ENCODE measurements at regions not wholly inside any gene's neighbourhood (a gene's known extent, or its start where the extent isn't known, plus 50 kb on each side); places are given as distances from the start of the nearest gene placed in this dataset.

- Mint-ChIP-seq H3K36me3 (ENCODE audit: low read depth) (no peaks in the 10 kb centered on the region), H3K27me3 (ENCODE audit: insufficient read depth) (no peaks in the 10 kb centered on the region)
Observed at GRCh38 chr3:144296808-144297207, 325.2 kb downstream of the DIPK2A start.

GRCh38 chr3:144301863-144302262, 330.2 kb downstream of the DIPK2A start:
- Mint-ChIP-seq H3K9me3 (peaks cover 59% of the 10 kb centered on the region), H3K4me1 (ENCODE audit: low read depth) (no peaks in the 10 kb centered on the region), H3K4me3 (no peak overlapping the region), H3K27me3 (ENCODE audit: insufficient read depth) (no peaks in the 10 kb centered on the region), H3K36me3 (ENCODE audit: low read depth) (no peaks in the 10 kb centered on the region; the same call in 1 of the 2 replicates), H3K27ac (no peak overlapping the region)
- no peak for DNase-seq
- TF ChIP-seq CTCF (IDR thresholded peaks at IDR 0.05) = no peak

More at GRCh38 chr3:144296808-144297207, 325.2 kb downstream of the DIPK2A start:
- peaks cover 44% of the 10 kb centered on the region for H3K9me3 Mint-ChIP-seq
- H3K4me1 Mint-ChIP-seq (ENCODE audit: low read depth) = no peaks in the 10 kb centered on the region
- TF ChIP-seq CTCF (IDR thresholded peaks at IDR 0.05) = no peak
- no peak overlapping the region for H3K27ac Mint-ChIP-seq
- DNase-seq = no peak
- no peak overlapping the region for H3K4me3 Mint-ChIP-seq

- DNase-seq = no peak
- Mint-ChIP-seq H3K9me3 (peaks cover 67% of the 10 kb centered on the region), H3K4me3 (no peak overlapping the region), H3K4me1 (ENCODE audit: low read depth) (no peaks in the 10 kb centered on the region), H3K27me3 (ENCODE audit: insufficient read depth) (no peaks in the 10 kb centered on the region; the same call in 1 of the 2 replicates), H3K27ac (no peak overlapping the region), H3K36me3 (ENCODE audit: low read depth) (peaks cover 8% of the 10 kb centered on the region)
- no peak for TF ChIP-seq CTCF (IDR thresholded peaks at IDR 0.05)
Observed at GRCh38 chr3:144307951-144308350, 336.3 kb downstream of the DIPK2A start.

- Mint-ChIP-seq H3K36me3 (ENCODE audit: low read depth) (peaks cover 8% of the 10 kb centered on the region), H3K9me3 (peaks cover 67% of the 10 kb centered on the region), H3K4me3 (no peak overlapping the region), H3K4me1 (ENCODE audit: low read depth) (no peaks in the 10 kb centered on the region), H3K27me3 (ENCODE audit: insufficient read depth) (no peaks in the 10 kb centered on the region; the same call in 1 of the 2 replicates), H3K27ac (no peak overlapping the region)
- DNase-seq = no peak
- no peak for TF ChIP-seq CTCF (IDR thresholded peaks at IDR 0.05)
Observed at GRCh38 chr3:144308396-144308795, 336.8 kb downstream of the DIPK2A start.

- Mint-ChIP-seq H3K36me3 (ENCODE audit: low read depth) (peaks cover 8% of the 10 kb centered on the region), H3K4me1 (ENCODE audit: low read depth) (no peaks in the 10 kb centered on the region), H3K27me3 (ENCODE audit: insufficient read depth) (no peaks in the 10 kb centered on the region; the same call in 1 of the 2 replicates), H3K4me3 (no peak overlapping the region), H3K27ac (no peak overlapping the region), H3K9me3 (peaks cover 57% of the 10 kb centered on the region)
- no peak for TF ChIP-seq CTCF (IDR thresholded peaks at IDR 0.05)
- no peak for DNase-seq
Observed at GRCh38 chr3:144312702-144313101, 341.1 kb downstream of the DIPK2A start.

GRCh38 chr3:144314946-144315345, 343.3 kb downstream of the DIPK2A start:
- no peaks in the 10 kb centered on the region for H3K4me1 Mint-ChIP-seq (ENCODE audit: low read depth)
- H3K27ac Mint-ChIP-seq = no peak overlapping the region
- TF ChIP-seq CTCF (IDR thresholded peaks at IDR 0.05) = no peak
- DNase-seq = no peak
- H3K27me3 Mint-ChIP-seq (ENCODE audit: insufficient read depth) = no peaks in the 10 kb centered on the region; the same call in 1 of the 2 replicates
- H3K9me3 Mint-ChIP-seq = peaks cover 47% of the 10 kb centered on the region
- peaks cover 8% of the 10 kb centered on the region for H3K36me3 Mint-ChIP-seq (ENCODE audit: low read depth)
- no peak overlapping the region for H3K4me3 Mint-ChIP-seq
